GM18870 (cell line): ENCODE measurements at regions not wholly inside any gene's neighbourhood (a gene's known extent, or its start where the extent isn't known, plus 50 kb on each side); places are given as distances from the start of the nearest gene placed in this dataset.

ENCODE experiments used
- ATAC-seq: cut with Tn5 transposase; IDR thresholded peaks from one replicate; pipeline ENCODE4 v1.9.1; 2021; ENCODE audit warnings: moderate library complexity; ENCODE audit not compliant: unreplicated experiment

DNA sequence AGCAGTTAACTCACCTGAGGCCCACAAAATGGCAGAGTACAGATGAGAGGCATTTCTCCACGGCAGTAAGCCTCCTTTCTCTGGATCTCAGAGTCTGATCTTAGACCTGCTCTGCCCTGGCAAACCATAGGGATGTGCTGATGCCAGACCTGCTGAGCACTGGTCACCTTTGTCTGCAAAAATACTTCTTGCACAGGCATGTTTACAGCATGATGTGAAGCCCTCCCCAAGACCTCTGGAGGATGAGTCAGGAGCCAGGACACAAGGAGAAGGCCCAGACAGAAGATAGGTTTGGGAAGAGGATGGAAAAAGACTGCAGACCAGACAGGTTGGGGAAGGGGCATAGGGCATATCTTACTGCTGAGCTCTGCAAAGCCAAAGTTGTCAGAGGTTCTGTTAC, 426.6 kb downstream of the PMP22 start:
- no peak for ATAC-seq

DNA sequence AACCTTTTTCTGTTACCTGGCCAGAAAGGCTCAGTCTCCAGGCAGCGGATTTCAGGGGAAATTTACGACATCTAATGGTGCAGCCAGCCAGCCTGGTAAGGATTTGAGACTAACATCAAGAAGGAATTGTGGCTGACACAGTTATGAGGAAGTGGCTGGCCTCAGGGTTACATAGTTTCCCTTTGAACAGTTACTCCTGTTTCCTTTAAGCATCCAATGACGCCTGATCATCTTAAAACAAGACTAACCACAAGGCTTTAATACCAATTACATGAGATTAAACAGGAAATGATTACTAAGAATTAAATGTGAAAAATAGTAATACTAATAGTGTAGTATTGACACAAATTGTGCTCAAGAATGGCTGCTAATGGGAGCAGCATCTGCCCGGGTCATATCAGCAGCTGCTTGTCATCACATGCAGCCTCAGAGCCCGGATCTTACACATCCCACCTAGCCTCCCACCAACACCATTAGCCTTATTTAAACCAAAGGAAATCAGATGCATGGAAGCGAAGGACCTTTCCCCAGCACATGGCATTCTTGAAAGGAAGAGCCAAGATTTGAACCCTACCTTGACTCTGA, 431.8 kb downstream of the PMP22 start:
- ATAC-seq, result no peak

DNA sequence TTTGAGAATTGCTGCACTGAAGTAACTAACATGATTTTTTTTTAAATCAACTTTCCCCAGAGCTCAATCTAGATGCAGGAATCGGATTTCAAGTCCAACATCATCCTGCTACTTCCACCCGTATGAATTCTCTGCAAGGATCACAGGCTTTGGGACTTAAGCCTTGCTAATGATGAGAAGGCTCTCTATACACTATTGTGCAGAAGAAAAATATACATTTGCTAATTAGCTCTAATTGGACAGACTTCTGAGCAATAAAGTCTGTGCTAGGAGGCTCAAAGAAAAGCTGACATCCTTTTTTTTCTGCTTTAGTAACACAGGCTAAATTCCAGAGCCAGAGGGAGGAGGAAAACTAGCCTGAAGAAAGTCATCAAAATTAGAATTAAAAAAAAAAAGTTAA, 433.6 kb downstream of the PMP22 start:
- ATAC-seq, result no peak

DNA sequence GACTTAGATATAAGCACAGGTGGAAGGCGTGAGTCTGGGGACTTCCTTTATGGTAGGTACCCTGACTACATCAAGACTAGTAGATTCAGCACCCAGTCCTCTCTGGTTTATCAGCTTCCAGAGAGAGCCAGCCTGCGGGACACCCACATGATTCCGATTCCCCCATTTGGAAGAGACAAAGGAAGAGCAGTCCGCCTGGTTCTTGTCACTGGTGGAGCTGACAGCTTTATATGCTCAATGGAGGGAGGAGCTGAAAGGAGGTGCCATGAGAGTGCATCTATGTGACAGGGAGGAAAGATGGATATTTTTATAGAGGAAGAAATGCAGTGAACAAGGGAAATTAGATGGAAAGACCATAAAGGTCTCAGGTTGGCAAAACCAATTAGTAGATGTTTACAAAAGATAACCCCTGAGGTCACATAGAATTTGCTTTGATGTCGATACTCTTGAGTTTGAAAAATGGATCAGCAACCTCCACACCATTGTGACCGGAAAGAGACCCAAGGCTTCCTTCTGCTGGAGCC, 437.7 kb downstream of the PMP22 start:
- ATAC-seq, result no peak

DNA sequence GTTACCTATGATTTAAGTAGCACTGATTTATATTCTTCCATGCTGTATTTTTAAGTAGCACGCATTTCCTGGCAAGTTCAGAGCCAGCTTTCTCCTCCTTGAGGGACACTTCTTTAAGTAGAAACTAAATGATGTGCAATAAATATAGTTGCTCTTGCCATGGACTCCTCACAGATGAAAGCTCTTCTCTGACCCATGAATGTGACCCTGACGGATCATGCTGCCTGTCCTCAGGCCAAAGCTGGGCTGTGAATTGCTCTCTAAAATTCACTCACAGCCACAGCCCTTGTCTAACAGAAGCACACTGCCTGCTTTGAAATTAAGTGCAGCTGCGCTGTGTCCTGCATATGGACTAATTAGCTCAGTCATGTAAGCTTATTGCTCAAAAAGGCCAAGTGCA, 438.8 kb downstream of the PMP22 start:
- ATAC-seq, result no peak

DNA sequence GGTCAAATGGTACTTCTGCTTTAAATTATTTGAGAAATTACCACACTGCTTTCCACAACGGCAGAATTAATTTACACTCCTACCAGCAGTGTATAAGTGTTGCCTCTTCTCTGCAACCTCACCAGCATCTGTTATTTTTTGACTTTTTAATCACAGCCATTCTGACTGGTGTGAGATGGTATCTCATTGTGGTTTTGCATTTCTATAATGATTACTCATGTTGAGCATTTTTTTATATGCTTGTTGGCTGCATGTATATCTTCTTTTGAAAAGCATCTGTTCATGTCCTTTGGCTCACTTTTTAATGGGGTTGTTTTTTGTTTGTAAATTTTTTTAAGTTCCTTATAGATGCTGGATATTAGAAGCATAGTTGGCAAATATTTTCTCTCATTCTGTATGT, 446.7 kb downstream of the PMP22 start:
- no peak for ATAC-seq

DNA sequence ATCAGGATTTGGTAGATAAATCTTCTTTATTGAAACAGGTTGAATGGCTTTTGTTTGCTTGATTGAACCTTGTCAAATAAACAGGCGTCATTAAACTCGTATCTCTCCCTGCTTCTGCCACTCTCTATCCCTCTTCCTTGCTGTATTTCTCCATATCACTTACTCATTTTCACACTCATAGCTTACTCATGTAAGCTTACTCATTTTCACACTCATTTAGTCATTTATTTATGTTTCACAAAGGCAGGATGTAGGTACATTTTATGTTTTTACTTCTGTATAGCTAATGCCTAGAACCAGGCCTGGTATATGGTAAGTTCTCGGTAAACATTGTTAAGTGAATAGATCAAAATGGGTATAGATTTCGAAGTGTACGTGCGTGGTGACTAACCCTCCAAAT, 450.0 kb downstream of the PMP22 start:
- no peak for ATAC-seq

DNA sequence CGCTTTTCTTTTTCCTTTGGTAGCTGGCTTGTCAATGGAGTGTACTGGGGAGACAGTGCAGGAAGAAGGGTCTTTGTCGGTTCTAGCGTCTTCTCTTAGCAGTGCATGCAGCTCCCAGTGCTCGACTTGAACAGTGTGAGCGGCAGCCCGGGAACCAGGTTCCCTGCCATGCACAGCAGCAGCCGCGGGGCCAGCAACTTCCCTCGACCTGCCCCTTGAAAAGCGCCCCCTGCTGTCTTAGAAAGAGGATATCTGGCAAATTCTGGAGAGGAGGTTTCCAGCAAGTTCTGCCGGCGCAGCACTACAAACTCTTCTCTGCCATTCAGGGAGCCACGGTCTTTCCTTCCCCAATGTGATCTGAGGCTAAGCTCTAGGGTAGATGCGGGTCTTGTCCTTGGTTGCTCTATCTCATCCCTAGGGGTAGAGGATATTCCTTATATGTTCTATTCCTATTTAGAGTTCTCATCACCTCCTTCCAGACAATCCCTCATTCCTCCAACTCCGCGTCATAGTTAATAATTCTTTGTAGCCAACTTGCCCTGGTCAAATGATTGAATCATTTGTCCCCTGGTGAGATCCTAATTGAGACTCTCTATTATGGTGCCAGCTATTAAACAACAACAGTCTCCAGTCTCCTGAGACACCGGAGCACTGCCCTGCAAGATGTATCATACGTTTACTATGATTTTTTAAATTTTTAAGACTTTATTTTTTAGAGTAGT, 451.3 kb downstream of the PMP22 start:
- ATAC-seq, result no peak

DNA sequence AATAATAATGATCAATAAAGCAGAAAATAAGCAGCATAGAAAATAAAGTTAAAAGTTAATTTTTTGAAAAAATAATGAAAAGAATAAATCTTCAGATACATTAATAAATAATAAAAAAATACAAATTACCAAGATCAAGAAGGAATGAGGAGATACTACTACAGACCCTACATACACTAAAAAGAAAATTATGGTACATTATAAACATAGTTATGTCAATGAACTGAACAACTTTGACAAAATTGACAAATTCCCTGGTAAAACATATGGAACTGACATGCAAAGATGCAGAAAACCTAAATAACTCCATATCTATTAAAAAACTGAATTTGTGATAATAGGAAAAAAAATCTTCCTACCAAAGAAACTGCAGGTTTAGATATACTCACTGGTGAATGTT, 456.7 kb downstream of the PMP22 start:
- ATAC-seq, result no peak

DNA sequence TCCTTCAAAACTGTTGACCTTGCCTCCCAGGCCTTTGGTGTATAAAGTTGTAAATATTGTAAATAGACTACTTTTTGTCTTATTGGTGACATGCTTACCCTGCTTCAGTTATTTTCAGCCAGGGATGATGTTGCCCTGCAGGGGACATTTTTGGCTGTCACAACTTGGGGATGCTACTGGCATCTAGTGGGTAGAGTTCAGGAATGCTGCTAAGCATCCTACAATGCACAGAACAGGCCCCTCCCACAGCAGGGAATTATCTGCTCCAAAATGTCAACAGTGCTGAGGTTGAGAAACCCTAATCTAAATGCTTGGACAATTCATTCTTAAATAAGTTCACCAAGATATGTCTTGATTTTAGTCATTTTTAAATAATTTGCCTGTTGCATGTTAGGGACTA, 459.8 kb downstream of the PMP22 start:
- ATAC-seq, result no peak

DNA sequence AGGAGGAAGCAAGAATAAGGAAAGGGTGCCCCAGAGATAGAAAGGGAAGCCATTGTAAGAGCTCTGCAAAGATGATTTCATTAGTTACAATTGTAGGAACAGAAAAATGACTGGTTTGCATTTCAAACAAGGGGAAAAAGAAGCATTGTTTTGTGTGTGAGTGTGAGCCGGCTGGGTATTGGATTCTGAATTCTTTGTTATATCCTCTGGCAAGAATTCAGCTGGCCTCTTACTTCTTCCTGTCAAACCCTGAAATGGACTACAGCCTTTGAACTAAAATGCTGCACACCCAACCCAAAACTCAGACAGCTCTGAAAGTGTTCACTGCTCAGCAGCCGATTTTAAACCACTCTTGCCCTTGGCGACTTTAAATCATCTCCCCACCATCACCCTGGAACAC, 461.3 kb downstream of the PMP22 start:
- no peak for ATAC-seq

DNA sequence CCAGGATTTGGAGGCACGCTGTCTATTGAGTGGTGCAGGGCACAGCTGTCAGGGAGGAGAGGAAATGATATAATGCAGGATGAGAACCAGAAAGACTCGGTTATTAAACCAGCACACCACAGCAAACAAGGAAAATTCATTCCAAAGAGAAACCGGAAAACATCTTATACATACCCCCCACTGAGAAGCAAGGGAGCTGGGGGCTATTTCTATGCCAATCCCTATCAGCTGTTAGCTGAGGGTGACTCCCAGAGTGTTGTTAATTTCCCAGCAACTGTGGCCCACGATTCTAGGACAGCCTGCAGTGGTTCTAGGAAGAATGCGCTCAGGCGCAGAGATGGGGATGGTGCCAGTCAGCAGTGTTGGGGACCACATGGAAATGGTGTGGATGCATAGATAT, 467.3 kb downstream of the PMP22 start:
- ATAC-seq, result no peak

DNA sequence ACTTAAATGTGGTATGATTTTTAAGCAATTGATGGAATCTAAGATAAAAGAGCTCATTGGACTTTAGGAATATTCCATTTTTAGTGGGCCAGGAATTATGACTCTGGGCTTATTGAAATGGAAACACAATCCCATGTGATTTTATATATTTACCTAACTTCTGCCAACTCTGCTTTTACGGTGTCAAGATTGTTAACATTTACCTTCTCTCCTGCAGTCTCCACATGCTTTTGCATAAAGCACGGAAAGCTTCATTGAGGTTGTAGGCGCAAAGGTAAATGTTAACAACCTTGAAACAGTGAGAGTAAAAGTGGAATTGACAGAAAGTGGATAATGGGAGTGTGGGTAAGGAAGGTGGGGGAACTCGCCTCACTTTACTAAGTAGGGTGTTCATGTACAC, 468.1 kb downstream of the PMP22 start:
- no peak for ATAC-seq

DNA sequence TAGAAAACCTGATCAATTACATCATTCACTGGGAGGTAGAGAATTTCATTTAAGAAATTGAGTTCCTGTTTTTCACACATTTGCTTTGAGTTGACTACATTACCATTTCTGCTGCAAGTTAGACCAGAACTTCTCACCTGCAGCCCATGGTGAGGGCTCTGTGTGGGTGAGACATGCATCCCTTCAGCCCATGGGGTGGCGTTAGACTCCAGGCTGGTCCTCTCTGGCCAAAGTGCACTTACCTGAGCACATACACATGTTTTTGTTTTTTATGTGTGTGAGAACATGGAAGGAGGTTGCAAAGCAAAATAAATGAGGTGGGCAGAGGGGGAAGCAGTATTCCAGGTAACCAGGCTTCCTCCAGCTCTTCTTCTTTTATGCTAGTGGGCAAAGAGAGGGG, 470.2 kb downstream of the PMP22 start:
- no peak for ATAC-seq

DNA sequence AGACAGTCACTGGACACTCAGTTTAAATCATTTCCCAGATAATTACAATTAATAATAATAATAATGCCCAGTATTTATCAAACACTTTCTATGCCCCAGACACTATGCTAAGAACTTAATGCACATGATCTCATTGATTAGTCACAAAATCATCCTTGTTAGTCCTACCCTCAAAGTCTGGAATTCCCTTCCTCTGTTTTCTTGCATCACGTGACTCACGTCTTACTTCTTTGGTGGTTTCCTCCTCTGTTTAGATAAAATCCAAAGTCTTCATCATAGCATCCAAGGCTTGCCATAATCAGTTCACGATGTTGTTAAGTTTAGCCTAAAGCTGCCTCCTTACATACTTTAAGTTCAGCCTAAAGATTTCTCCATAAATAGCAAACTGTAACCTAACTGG, 471.9 kb downstream of the PMP22 start:
- no peak for ATAC-seq

DNA sequence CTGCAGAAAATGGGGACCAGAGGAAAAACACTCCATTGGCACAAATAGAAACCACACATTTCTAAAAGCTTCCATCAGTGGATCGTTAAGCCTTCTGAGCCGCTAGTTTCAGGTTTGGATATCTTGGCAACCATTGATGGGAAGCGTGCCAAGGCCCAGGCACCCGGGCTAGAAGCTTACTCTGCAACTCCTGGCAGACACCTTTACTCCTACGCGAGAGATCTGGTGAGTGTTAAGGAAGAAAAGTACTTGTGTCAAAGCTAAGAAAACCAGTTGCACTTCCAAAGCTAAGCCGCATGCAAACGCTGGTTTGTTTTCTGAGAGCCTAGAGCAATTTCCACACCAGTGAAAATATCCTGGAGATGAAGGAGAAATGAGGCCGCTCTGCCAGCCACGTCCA, 472.4 kb downstream of the PMP22 start:
- ATAC-seq, result no peak

DNA sequence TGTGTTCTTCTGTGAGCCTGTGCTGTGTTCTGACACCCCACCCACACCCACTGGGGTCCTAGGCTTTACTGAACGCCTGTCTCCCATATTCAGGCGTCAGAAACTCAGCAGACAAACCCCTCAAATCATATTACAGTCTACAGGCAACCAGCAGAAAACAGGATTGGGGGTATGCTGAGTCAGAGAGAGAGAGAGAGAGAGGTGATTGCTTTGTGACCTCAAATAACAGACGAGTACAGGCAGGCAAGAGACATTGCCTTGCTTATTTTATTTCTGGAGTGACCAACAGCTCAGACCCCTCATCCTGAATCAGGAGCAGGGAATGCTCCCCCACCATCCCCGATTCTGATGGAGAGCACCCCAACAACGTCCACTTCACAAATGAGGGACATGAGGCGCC, 473.9 kb downstream of the PMP22 start:
- ATAC-seq, result no peak

DNA sequence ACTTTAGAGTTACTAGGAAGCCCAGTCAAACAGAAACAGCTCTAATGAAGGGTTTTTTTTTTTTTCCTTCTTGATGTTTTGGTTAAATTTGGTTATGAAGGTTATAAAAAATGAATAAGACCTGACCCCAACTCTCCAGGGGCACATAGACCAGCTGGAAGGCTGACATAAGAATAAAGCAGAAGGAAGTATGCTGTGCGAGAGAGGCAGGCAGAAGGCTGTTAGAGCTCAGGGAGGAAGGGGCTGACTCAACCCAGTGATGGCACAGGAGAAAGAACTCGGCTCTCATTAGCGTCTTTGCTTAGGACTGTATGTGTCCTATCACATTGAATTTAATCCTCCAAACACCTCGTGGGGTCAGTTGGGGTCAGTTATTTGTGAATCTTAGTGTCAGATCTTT, 474.6 kb downstream of the PMP22 start:
- no peak for ATAC-seq

DNA sequence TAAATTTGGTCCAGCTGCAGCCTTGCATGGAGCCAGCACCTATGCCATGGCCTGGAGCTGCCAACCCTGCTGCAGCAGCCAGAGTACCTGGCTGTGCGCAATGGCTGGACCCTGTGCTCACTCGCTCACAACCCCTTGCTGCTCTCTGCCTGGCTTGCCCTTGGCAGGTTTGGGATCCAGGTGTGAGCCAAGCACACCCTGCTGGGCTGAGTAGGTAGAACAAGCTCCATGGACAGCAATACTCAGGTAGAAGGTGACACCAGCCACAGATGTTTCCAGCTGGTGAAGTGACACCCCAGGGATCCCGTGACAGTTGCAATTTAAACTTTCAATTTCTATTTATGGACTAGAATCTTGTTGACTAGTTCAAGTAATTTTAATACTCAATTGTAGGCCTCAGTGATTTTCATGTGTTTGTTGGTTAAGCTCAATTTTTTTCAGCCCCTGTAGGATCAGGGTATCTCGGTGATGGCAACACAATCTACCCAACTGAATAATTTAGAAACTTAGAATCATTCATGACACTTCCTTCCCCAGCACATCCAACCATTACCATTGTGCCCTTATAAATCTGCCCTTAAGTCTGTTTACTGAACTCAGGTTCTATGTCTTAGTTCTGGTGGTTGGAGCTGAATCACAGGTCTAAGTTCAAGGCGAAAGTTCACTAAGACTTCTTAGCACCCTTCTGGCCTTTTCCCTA, 480.0 kb downstream of the PMP22 start:
- peak; percentile 82 for ATAC-seq

DNA sequence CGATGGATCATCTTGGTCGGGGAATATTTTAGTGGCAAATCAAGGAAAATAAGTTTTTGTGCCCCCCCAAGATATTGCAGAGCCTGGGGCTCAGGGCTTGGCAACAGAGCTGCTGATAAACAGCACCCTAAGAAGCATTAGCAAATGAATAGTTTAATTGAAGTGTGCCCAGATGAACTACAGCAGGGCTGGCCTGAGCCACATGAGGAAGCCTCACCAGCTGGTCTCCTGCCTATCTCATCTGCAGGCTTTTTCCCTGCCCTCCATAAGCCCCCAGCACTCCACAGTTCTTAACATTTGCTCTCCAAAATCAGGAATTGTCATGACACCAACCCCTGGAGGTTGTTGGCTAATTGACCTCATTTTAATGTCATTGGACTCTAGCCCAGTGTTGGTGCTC, 480.2 kb downstream of the HS3ST3B1 start:
- ATAC-seq, result no peak

DNA sequence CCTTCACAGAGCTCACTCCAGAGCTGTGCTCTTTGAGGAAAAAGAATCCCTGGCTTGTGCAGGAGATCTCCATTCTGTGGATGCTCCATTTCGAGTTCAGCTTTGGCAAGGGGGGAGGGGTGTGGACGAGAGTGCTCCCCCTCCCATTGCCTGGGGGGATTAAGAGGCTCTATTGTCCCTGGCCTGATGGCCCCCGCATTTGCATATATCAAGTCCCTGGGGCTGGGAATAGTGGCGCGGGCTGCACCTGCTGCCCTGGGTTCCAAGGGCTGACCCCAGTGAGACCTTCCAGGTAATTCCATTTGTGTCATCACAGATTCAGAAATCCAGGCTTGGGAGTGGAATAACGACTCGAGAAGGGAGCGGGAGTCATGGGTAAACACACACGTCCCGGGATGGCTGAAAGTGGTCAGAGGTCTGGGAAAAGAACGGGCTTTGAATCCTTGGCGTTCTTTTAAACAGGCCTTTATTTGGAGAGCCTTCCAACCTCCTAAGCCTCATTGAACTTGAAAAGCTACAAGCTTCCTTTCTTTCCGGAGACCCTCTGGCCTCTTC, 479.3 kb downstream of the HS3ST3B1 start:
- no peak for ATAC-seq

DNA sequence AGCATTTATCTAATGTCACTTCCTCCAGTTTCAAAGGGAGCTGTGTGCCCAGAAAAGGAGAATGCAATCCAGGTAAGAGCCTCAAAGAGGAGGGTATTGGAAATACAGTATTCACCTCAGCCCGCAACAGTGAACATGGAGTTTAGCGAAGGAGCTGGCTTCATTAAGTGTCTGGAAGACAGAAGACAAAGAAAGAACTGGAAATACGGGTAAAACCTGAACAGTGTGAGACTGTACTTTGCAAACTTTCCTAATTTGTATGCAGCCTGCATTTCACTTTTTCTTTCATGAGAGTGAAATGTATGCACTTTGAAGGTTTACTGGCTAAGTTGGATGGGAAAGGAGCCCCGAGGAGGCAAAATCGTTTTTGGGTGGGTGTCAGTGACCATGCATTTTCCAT, 478.4 kb downstream of the HS3ST3B1 start:
- ATAC-seq, result no peak
